H1 (cell line): ENCODE measurements at regions not wholly inside any gene's neighbourhood (a gene's known extent, or its start where the extent isn't known, plus 50 kb on each side); places are given as distances from the start of the nearest gene placed in this dataset.

ENCODE experiments used
- CTCF ChIA-PET: fragments of 300-600 bp; sonication (Branson Sonifier 250); formaldehyde crosslinking; loops from one replicate; lab custom pipeline; 2021; ENCODE audit not compliant: partially characterized antibody; lab: Charles Lee
- POLR2A ChIA-PET: fragments of 300-600 bp; sonication (Branson Sonifier 250); formaldehyde crosslinking; loops from one replicate; lab custom pipeline; 2021; ENCODE audit warnings: inconsistent platforms; ENCODE audit not compliant: partially characterized antibody; lab: Charles Lee
- DNase-seq, 2 experiments: peaks; one replicate each; pipeline versions ENCODE4 v3.0.0 to v3.0.0-alpha.2; 2010 to 2022; ENCODE audit warnings: low spot score in 2 of 2, low read depth in 1 of 2, mixed read lengths in 1 of 2
- FAIRE-seq: peaks from 2 replicates; lab custom pipeline; 2011; peaks lifted over from hg19 to GRCh38; lab: Jason Lieb, UNC
- H2AFZ ChIP-seq: 2 replicates; pipeline ENCODE4 v1.8.1; 2012; ENCODE audit warnings: low read length, inconsistent platforms
- H2AK5ac ChIP-seq: 2 replicates; pipeline ENCODE4 v1.6.1; 2013; ENCODE audit warnings: low read depth, low read length
- H2BK120ac ChIP-seq: replicated peaks from 2 replicates; pipeline ENCODE3; 2013; ENCODE audit warnings: low read depth, low read length, inconsistent platforms
- H2BK12ac ChIP-seq: 2 replicates; pipeline ENCODE4 v1.6.1; 2013; ENCODE audit warnings: low read depth, low read length
- H2BK15ac ChIP-seq: 2 replicates; pipeline ENCODE4 v1.6.1; 2013; ENCODE audit warnings: low read length
- H2BK20ac ChIP-seq: 2 replicates; pipeline ENCODE4 v1.6.1; 2013; ENCODE audit warnings: low read length
- H2BK5ac ChIP-seq: 2 replicates; pipeline ENCODE4 v1.6.1; 2013; ENCODE audit warnings: low read depth, low read length
- H3K14ac ChIP-seq: 2 replicates; pipeline ENCODE4 v1.6.1; 2013; ENCODE audit warnings: inconsistent platforms; ENCODE audit not compliant: insufficient read length
- H3K18ac ChIP-seq: 2 replicates; pipeline ENCODE4 v1.6.1; 2013; ENCODE audit warnings: low read length; ENCODE audit errors: extremely low read depth
- H3K23ac ChIP-seq: 2 replicates; pipeline ENCODE4 v1.6.1; 2013; ENCODE audit warnings: inconsistent platforms; ENCODE audit not compliant: insufficient read length
- H3K23me2 ChIP-seq: 2 replicates; pipeline ENCODE4 v1.6.1; 2013; ENCODE audit warnings: low read depth, low read length
- H3K27ac ChIP-seq: 2 replicates; pipeline ENCODE4 v1.6.1; 2011; ENCODE audit warnings: low read depth, low read length, inconsistent platforms
- H3K27me3 ChIP-seq, 4 experiments: replicated peaks in 1 of 4; 1 replicate in 1 of 4; 2 replicates in 3 of 4; pipeline versions ENCODE4 v1.6.1 to v1.8.1; 2011 to 2013; ENCODE audit warnings: low read length in 3 of 4, mild to moderate bottlenecking in 3 of 4, inconsistent platforms in 2 of 4, mixed read lengths in 2 of 4, moderate library complexity in 1 of 4; ENCODE audit not compliant: control insufficient read depth in 3 of 4, insufficient read depth in 3 of 4; ENCODE audit errors: extremely low read depth in 1 of 4
- H3K36me3 ChIP-seq, 4 experiments: 2 replicates each; pipeline versions ENCODE4 v1.6.1 to v1.8.1; 2011 to 2013; ENCODE audit warnings: mild to moderate bottlenecking in 4 of 4, low read length in 3 of 4, moderate library complexity in 2 of 4, control low read depth in 1 of 4, inconsistent platforms in 1 of 4; ENCODE audit not compliant: insufficient read depth in 4 of 4, control insufficient read depth in 2 of 4
- H3K4ac ChIP-seq: replicated peaks from 2 replicates; pipeline ENCODE3; 2013; ENCODE audit warnings: low read length, low read depth, mixed read lengths, inconsistent platforms; ENCODE audit not compliant: insufficient read length
- H3K4me1 ChIP-seq, 4 experiments: replicated peaks in 1 of 4; 1 replicate in 1 of 4; 2 replicates in 3 of 4; pipeline versions ENCODE4 v1.6.1 to v1.8.1; 2011 to 2013; ENCODE audit warnings: low read length in 3 of 4, inconsistent platforms in 2 of 4, mixed read lengths in 1 of 4; ENCODE audit not compliant: insufficient read depth in 4 of 4, control insufficient read depth in 3 of 4
- H3K4me2 ChIP-seq, 2 experiments: 2 replicates each; pipeline versions ENCODE4 v1.6.1 to v1.8.1; 2011 to 2013; ENCODE audit warnings: low read depth in 2 of 2, low read length in 2 of 2, control low read depth in 1 of 2, inconsistent platforms in 1 of 2, mild to moderate bottlenecking in 1 of 2; ENCODE audit not compliant: insufficient read depth in 1 of 2
- H3K4me3 ChIP-seq, 4 experiments: fragments of 200-600, 300-600 bp in 1 of 4; sonication (generic), shearing (Covaris generic), sonication (Bioruptor Twin) in 1 of 4; 2 replicates each; pipeline versions ENCODE4 v1.5.1 to v1.8.1; 2011 to 2016; ENCODE audit warnings: low read length in 4 of 4, low read depth in 3 of 4, control low read depth in 2 of 4, inconsistent platforms in 2 of 4, mild to moderate bottlenecking in 2 of 4, mixed read lengths in 1 of 4, moderate library complexity in 1 of 4; ENCODE audit not compliant: insufficient read depth in 2 of 4; ENCODE audit errors: extremely low read depth in 1 of 4
- H3K56ac ChIP-seq: replicated peaks from 2 replicates; pipeline ENCODE3; 2013; ENCODE audit warnings: low read depth, mild to moderate bottlenecking, mixed read lengths, low read length, inconsistent platforms; ENCODE audit not compliant: insufficient read length
- H3K79me1 ChIP-seq: 2 replicates; pipeline ENCODE4 v1.6.1; 2013; ENCODE audit warnings: low read depth, low read length, control low read depth
- H3K79me2 ChIP-seq, 2 experiments: 2 replicates each; pipeline versions ENCODE4 v1.6.1 to v1.8.1; 2012 to 2013; ENCODE audit warnings: low read length in 2 of 2, mild to moderate bottlenecking in 2 of 2, inconsistent platforms in 1 of 2; ENCODE audit not compliant: insufficient read depth in 2 of 2, control insufficient read depth in 1 of 2
- H3K9ac ChIP-seq, 4 experiments: replicated peaks in 1 of 4; 1 replicate in 1 of 4; 2 replicates in 3 of 4; pipeline versions ENCODE4 v1.6.1 to v1.8.1; 2011 to 2013; ENCODE audit warnings: low read depth in 3 of 4, low read length in 3 of 4, control low read depth in 2 of 4, mild to moderate bottlenecking in 2 of 4, moderate library complexity in 2 of 4, inconsistent platforms in 1 of 4; ENCODE audit errors: extremely low read depth in 1 of 4
- H3K9me3 ChIP-seq, 2 experiments: 2 replicates each; pipeline versions ENCODE4 v1.6.1 to v1.8.1; 2012 to 2013; ENCODE audit warnings: mild to moderate bottlenecking in 2 of 2, moderate library complexity in 2 of 2, control low read depth in 1 of 2, inconsistent platforms in 1 of 2, low read depth in 1 of 2, low read length in 1 of 2, mixed read lengths in 1 of 2; ENCODE audit not compliant: insufficient read depth in 2 of 2
- H4K20me1 ChIP-seq, 2 experiments: replicated peaks in 1 of 2; 2 replicates each; pipeline versions ENCODE3 to v1.8.1; 2011 to 2013; ENCODE audit warnings: inconsistent platforms in 2 of 2, low read length in 2 of 2, mild to moderate bottlenecking in 1 of 2; ENCODE audit not compliant: insufficient read depth in 2 of 2, control insufficient read depth in 1 of 2
- H4K5ac ChIP-seq: 2 replicates; pipeline ENCODE4 v1.6.1; 2013; ENCODE audit warnings: low read length, low read depth, mixed read lengths, inconsistent platforms; ENCODE audit not compliant: insufficient read length
- H4K8ac ChIP-seq: 2 replicates; pipeline ENCODE4 v1.8.0; 2013; ENCODE audit warnings: mild to moderate bottlenecking, moderate library complexity, low read length, inconsistent platforms; ENCODE audit not compliant: insufficient read depth; ENCODE audit errors: extremely low read depth
- H4K91ac ChIP-seq: replicated peaks from 2 replicates; pipeline ENCODE3; 2013; ENCODE audit warnings: low read length, mixed read lengths, inconsistent platforms; ENCODE audit not compliant: insufficient read length
- ATF2 ChIP-seq: IDR thresholded peaks from 2 replicates; pipeline ENCODE4 v1.6.1; 2012; ENCODE audit warnings: low read length, inconsistent platforms
- ATF3 ChIP-seq: IDR thresholded peaks from 2 replicates; pipeline ENCODE4 v1.6.1; 2011; ENCODE audit warnings: low read depth, mild to moderate bottlenecking, low read length; ENCODE audit not compliant: insufficient read depth
- BRCA1 ChIP-seq: IDR thresholded peaks from 2 replicates; pipeline ENCODE4 v1.6.1; 2012; ENCODE audit warnings: low read depth, low read length, improper control_type of control experiment
- CBX8 ChIP-seq: fragments of 300-800, 300-1000 bp; sonication (generic); IDR thresholded peaks from 2 replicates; pipeline ENCODE4 v1.7.1; 2016; ENCODE audit warnings: low read depth, low read length, borderline replicate concordance
- CEBPB ChIP-seq: IDR thresholded peaks from 2 replicates; pipeline ENCODE4 v1.6.1; 2012; ENCODE audit warnings: low read depth, low read length
- FOSL1 ChIP-seq: IDR thresholded peaks from 2 replicates; pipeline ENCODE4 v1.6.1; 2011; ENCODE audit warnings: mild to moderate bottlenecking, low read depth, low read length, moderate library complexity; ENCODE audit not compliant: insufficient read depth
- JUN ChIP-seq: IDR thresholded peaks from 2 replicates; pipeline ENCODE4 v1.6.1; 2011; ENCODE audit warnings: low read depth, mild to moderate bottlenecking, improper control_type of control experiment, low read length
- JUND ChIP-seq: IDR thresholded peaks from 2 replicates; pipeline ENCODE4 v1.6.1; 2011; ENCODE audit warnings: mild to moderate bottlenecking, improper control_type of control experiment, low read length
- KDM5A ChIP-seq: fragments of 200-600 bp; IDR thresholded peaks from 2 replicates; pipeline ENCODE4 v1.7.1; 2012; ENCODE audit warnings: mild to moderate bottlenecking, low read length, inconsistent platforms, mixed read lengths
- POLR2AphosphoS5 ChIP-seq: IDR thresholded peaks from 2 replicates; pipeline ENCODE4 v1.6.1; 2011; ENCODE audit warnings: low read depth, low read length
- RBBP5 ChIP-seq: IDR thresholded peaks from 2 replicates; pipeline ENCODE4 v1.7.1; 2012; ENCODE audit warnings: low read depth, mild to moderate bottlenecking, inconsistent platforms, low read length, moderate library complexity, borderline replicate concordance
- RXRA ChIP-seq: IDR thresholded peaks from 2 replicates; pipeline ENCODE4 v1.6.1; 2011; ENCODE audit warnings: low read depth, mild to moderate bottlenecking, low read length, moderate library complexity; ENCODE audit not compliant: insufficient read depth
- whole genome bisulfite sequencing, 2 experiments: shearing (Covaris generic) in 1 of 2; methylation state at CpG; one replicate each; pipeline versions ENCODE4 v1.1.6 to v1.1.7; 2013 to 2015; ENCODE audit warnings: low lambda C conversion rate in 2 of 2, mixed read lengths in 2 of 2, inconsistent platforms in 1 of 2, low coverage in 1 of 2, missing lambda C conversion rate in 1 of 2; ENCODE audit not compliant: insufficient replicate concordance in 2 of 2, insufficient coverage in 1 of 2, insufficient read length in 1 of 2; ENCODE audit errors: extremely low coverage in 1 of 2, missing lambda C conversion rate in 1 of 2; 5-methylcytosine and 5-hydroxymethylcytosine counted together

- no peak overlapping the region for H3K18ac ChIP-seq
- H3K56ac ChIP-seq: no peak overlapping the region
- H3K36me3 ChIP-seq: no peaks in the 10 kb centered on the region
- no peak overlapping the region for H3K14ac ChIP-seq
- no peak for DNase-seq
- no peak overlapping the region for H4K5ac ChIP-seq
- no peak overlapping the region for H2BK12ac ChIP-seq
- no peak overlapping the region for H3K4me3 ChIP-seq
- H3K79me1 ChIP-seq: no peaks in the 10 kb centered on the region
- H3K23ac ChIP-seq: no peak overlapping the region
- H3K79me2 ChIP-seq: no peaks in the 10 kb centered on the region
- H2AK5ac ChIP-seq: no peak overlapping the region
- H2BK5ac ChIP-seq: no peak overlapping the region
- H2AFZ ChIP-seq: no peak overlapping the region
- no peak overlapping the region for H2BK20ac ChIP-seq
- H3K27me3 ChIP-seq: no peaks in the 10 kb centered on the region
- ChIA-PET CTCF (interaction anchor here (0.7 to 0.9 kb wide), 2 partner anchors 9 to 11 kb away, joined by 3 read pairs; no protein-coding TSS in a partner anchor), POLR2A (no interaction called here)
- no peak overlapping the region for H3K4ac ChIP-seq
- H3K9me3 ChIP-seq: no peaks in the 10 kb centered on the region
- H2BK15ac ChIP-seq: no peak overlapping the region
- no peak overlapping the region for H3K27ac ChIP-seq
- 96% methylated on average over 3 of the region's 3 CpGs; no CpG with 5 or more reads in 1 of the 2 experiments for whole genome bisulfite sequencing, 2 experiments
- peaks cover 0 to 6% (median 2%) of the 10 kb centered on the region in 4 experiments; a peak in 2 of 7 replicates for H3K4me1 ChIP-seq
- FAIRE-seq: no peak
- H3K4me2 ChIP-seq: no peak overlapping the region
- no peak overlapping the region for H2BK120ac ChIP-seq
- no peak overlapping the region for H3K9ac ChIP-seq
- no peaks in the 10 kb centered on the region for H4K20me1 ChIP-seq
- H4K91ac ChIP-seq: no peak overlapping the region
- no peak overlapping the region; the same call in 1 of the 2 replicates for H4K8ac ChIP-seq
- H3K23me2 ChIP-seq: no peaks in the 10 kb centered on the region
- no peak for TF ChIP-seq ATF3
- no peak for TF ChIP-seq CBX8
- TF ChIP-seq RBBP5: no peak
- no peak for TF ChIP-seq JUN
- TF ChIP-seq RXRA: no peak
- no peak for TF ChIP-seq POLR2AphosphoS5
- TF ChIP-seq ATF2: no peak
- TF ChIP-seq FOSL1: no peak
- TF ChIP-seq CEBPB: no peak
- TF ChIP-seq JUND: no peak
- TF ChIP-seq KDM5A: no peak
- no peak for TF ChIP-seq BRCA1
Observed at GRCh38 chr9:105043370-105043936, 115.5 kb upstream of the ABCA1 start.
